WERI-Rb-1 (cell line): ENCODE measurements at regions not wholly inside any gene's neighbourhood (a gene's known extent, or its start where the extent isn't known, plus 50 kb on each side); places are given as distances from the start of the nearest gene placed in this dataset.

Source experiments
- DNase-seq: peaks from one replicate; pipeline ENCODE4 v3.0.0-alpha.2; 2020
- H3K27ac ChIP-seq: fragments of 250-450 bp; sonication (Bioruptor Pico); 2 replicates; pipeline ENCODE4 v1.5.1; 2020; ENCODE audit warnings: mild to moderate bottlenecking, moderate library complexity
- H3K27me3 ChIP-seq: fragments of 250-450 bp; sonication (Bioruptor Pico); 2 replicates; pipeline ENCODE4 v1.5.1; 2021; ENCODE audit warnings: mild to moderate bottlenecking, low read depth, moderate library complexity; ENCODE audit not compliant: insufficient read depth, severe bottlenecking
- H3K36me3 ChIP-seq: fragments of 250-450 bp; sonication (Bioruptor Pico); 2 replicates; pipeline ENCODE4 v1.5.1; 2020; ENCODE audit warnings: mild to moderate bottlenecking, moderate library complexity
- H3K4me3 ChIP-seq: 2 replicates; pipeline ENCODE4 v1.5.1; 2011; ENCODE audit warnings: low read depth, mild to moderate bottlenecking, control low read depth, low read length
- H3K9me3 ChIP-seq: fragments of 250-450 bp; sonication (Bioruptor Pico); 2 replicates; pipeline ENCODE4 v1.5.1; 2021; ENCODE audit warnings: mild to moderate bottlenecking, moderate library complexity; ENCODE audit not compliant: severe bottlenecking
- CTCF ChIP-seq: IDR thresholded peaks from 2 replicates; pipeline ENCODE4 v1.5.1; 2011; ENCODE audit warnings: low read depth, mild to moderate bottlenecking, control low read depth, inconsistent platforms, low read length

- peaks cover 7% of the 10 kb centered on the region for H3K9me3 ChIP-seq
- DNase-seq, result peak; percentile 87
- TF ChIP-seq CTCF, result peak; percentile 82
- no peaks in the 10 kb centered on the region for H3K27me3 ChIP-seq
- peak overlapping the region; percentile 24; the same call in 1 of the 2 replicates for H3K27ac ChIP-seq
- H3K36me3 ChIP-seq, result no peaks in the 10 kb centered on the region
- H3K4me3 ChIP-seq, result no peak overlapping the region
Observed at GRCh38 chr2:5915881-5916310, 223.7 kb downstream of the SOX11 start.

GRCh38 chr2:5921081-5921642, 229.0 kb downstream of the SOX11 start:
- H3K36me3 ChIP-seq, result no peaks in the 10 kb centered on the region
- DNase-seq, result no peak
- H3K27ac ChIP-seq, result no peak overlapping the region
- no peak for TF ChIP-seq CTCF
- peaks cover 7% of the 10 kb centered on the region for H3K9me3 ChIP-seq
- H3K4me3 ChIP-seq, result no peak overlapping the region
- H3K27me3 ChIP-seq, result no peaks in the 10 kb centered on the region

- TF ChIP-seq CTCF, result no peak
- Histone ChIP-seq H3K9me3 (peaks cover 2% of the 10 kb centered on the region), H3K36me3 (no peaks in the 10 kb centered on the region), H3K27me3 (no peaks in the 10 kb centered on the region), H3K27ac (no peak overlapping the region), H3K4me3 (no peak overlapping the region)
- DNase-seq, result no peak
Observed at GRCh38 chr2:5923957-5924945, 232.1 kb downstream of the SOX11 start.

GRCh38 chr2:5925604-5926003, 233.4 kb downstream of the SOX11 start:
- no peak for DNase-seq
- Histone ChIP-seq H3K4me3 (no peak overlapping the region), H3K27ac (no peak overlapping the region), H3K9me3 (peaks cover 4% of the 10 kb centered on the region), H3K27me3 (no peaks in the 10 kb centered on the region), H3K36me3 (no peaks in the 10 kb centered on the region)
- peak; percentile 28; the same call in 1 of the 2 replicates for TF ChIP-seq CTCF

GRCh38 chr2:5926871-5927512, 234.8 kb downstream of the SOX11 start:
- Histone ChIP-seq H3K27ac (no peak overlapping the region), H3K9me3 (peaks cover 8% of the 10 kb centered on the region), H3K4me3 (no peak overlapping the region), H3K36me3 (no peaks in the 10 kb centered on the region), H3K27me3 (no peaks in the 10 kb centered on the region)
- no peak for DNase-seq
- TF ChIP-seq CTCF, result no peak
